Activated naive CD8-positive, alpha-beta T cell (primary cell): ENCODE measurements at regions not wholly inside any gene's neighbourhood (a gene's known extent, or its start where the extent isn't known, plus 50 kb on each side); places are given as distances from the start of the nearest gene placed in this dataset.

ENCODE experiments used
- H3K27ac Mint-ChIP-seq: one replicate; pipeline ENCODE4 v1.8.0; 2021; ENCODE audit warnings: mixed read lengths
- H3K27me3 Mint-ChIP-seq: one replicate; pipeline ENCODE4 v1.8.0; 2021; ENCODE audit warnings: mixed read lengths
- H3K36me3 Mint-ChIP-seq: one replicate; pipeline ENCODE4 v1.8.0; 2021; ENCODE audit warnings: mixed read lengths
- H3K4me1 Mint-ChIP-seq: one replicate; pipeline ENCODE4 v1.8.0; 2021; ENCODE audit warnings: low read depth, mixed read lengths
- H3K4me3 Mint-ChIP-seq: one replicate; pipeline ENCODE4 v1.8.0; 2021; ENCODE audit warnings: mild to moderate bottlenecking, mixed read lengths
- H3K9me3 Mint-ChIP-seq: one replicate; pipeline ENCODE4 v1.8.0; 2021; ENCODE audit warnings: low read depth, mixed read lengths

DNA sequence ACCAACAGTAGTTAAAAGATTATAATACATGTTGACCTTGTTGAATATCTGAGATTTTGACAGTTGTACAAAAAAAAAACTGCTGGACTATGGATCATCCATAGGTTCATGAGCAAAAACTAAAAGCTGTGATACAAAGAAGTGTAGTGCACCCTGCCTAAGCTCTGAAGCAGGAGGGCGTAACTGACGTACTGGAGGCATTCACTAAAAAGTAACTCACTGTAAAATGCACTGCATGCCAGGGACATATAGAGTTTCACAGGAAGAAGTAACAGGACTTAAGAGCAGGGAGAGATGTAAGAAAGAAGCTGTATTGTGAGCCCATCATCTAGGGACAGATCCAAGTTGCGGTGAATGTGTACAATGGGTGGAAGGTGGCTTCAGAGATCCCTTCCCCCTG lies 177.9 kb downstream of the IRS2 start:
- Mint-ChIP-seq H3K4me1 (peaks cover 1% of the 10 kb centered on the region), H3K36me3 (peaks cover 2% of the 10 kb centered on the region), H3K27me3 (no peaks in the 10 kb centered on the region), H3K27ac (no peak overlapping the region), H3K9me3 (no peaks in the 10 kb centered on the region), H3K4me3 (no peak overlapping the region)

DNA sequence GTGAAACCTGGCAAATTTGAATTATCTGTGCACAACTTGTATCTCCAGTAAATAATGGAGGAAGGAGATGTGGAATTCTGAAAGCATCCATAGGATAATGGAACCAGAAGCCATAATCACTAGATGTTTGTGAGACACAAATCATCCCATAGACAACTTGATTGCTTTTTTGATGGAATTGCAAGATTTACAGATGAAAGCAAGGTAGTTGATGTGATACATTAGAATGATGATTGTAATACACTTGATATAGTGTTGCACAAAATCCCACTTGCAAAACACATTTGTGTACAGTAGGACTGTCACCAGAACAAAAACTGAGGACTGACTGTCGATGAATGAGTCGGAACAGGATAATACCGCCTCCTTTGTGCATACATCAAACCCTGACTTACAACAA lies 178.3 kb downstream of the IRS2 start:
- H3K27ac Mint-ChIP-seq: no peak overlapping the region
- no peak overlapping the region for H3K4me3 Mint-ChIP-seq
- peaks cover 2% of the 10 kb centered on the region for H3K36me3 Mint-ChIP-seq
- no peaks in the 10 kb centered on the region for H3K9me3 Mint-ChIP-seq
- H3K27me3 Mint-ChIP-seq: no peaks in the 10 kb centered on the region
- H3K4me1 Mint-ChIP-seq: peaks cover 1% of the 10 kb centered on the region

DNA sequence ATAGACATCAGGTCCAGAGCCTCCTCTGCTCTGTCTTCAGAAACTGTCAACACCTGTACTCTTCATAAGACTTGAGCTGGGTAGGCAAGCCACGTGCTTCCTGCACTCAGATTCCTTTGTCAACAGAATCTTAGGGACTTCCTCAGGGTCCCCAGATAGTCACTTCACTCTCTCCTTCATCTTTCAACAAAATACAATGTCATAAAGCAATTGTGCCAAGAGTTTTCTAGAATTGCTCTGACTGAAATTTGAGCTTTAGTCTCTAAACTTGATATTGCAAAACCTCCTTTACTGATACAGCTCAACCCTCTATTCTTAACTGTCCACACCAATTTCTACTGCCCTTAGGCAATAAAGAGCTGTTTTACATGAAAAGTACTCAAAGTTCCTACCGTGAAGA lies 179.9 kb downstream of the IRS2 start:
- Mint-ChIP-seq H3K9me3 (no peaks in the 10 kb centered on the region), H3K4me3 (no peak overlapping the region), H3K27ac (no peak overlapping the region), H3K4me1 (peaks cover 1% of the 10 kb centered on the region), H3K27me3 (no peaks in the 10 kb centered on the region), H3K36me3 (peaks cover 2% of the 10 kb centered on the region)

DNA sequence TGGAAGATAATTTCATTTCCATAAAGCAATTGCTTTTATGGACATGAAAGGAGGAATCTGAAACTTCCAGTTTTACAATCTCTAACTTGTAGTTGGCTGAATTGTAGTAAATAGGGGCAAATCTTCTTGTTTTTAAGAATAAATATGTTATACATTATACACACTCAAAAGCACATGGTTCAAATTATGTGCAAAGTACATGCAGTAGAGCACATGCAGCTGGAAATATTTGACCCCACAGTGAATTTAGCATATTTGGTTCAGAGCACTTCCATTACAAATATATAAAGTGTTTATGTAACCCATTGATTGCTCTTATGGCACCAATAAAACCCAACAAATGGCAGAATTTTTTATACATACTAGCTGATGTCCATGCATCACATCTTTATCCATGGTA lies 180.5 kb downstream of the IRS2 start:
- H3K36me3 Mint-ChIP-seq: peaks cover 2% of the 10 kb centered on the region
- H3K4me1 Mint-ChIP-seq: peaks cover 1% of the 10 kb centered on the region
- H3K4me3 Mint-ChIP-seq: no peak overlapping the region
- H3K27me3 Mint-ChIP-seq: no peaks in the 10 kb centered on the region
- H3K27ac Mint-ChIP-seq: no peak overlapping the region
- no peaks in the 10 kb centered on the region for H3K9me3 Mint-ChIP-seq

DNA sequence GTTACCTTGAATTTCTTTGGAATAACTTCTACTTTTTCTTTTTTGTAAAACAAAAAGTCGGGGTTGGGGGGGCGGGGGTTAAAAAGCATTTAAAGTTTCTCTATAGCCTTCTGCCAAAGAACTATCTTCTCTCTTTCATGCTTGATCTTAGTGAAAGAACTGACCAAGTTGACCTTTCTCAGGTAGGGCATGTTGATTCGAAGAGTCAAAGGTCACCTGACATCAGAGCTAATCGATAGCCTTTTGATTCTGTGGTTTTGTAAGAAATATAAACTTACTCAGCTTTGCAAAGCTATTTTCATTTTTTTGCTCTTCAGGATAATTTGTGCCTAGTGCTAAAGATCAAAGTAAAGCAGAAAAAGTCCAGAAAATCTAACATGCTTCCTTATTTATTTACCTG lies 181.5 kb downstream of the IRS2 start:
- H3K4me1 Mint-ChIP-seq: peaks cover 1% of the 10 kb centered on the region
- H3K4me3 Mint-ChIP-seq: no peak overlapping the region
- H3K9me3 Mint-ChIP-seq: no peaks in the 10 kb centered on the region
- H3K36me3 Mint-ChIP-seq: peaks cover 2% of the 10 kb centered on the region
- no peaks in the 10 kb centered on the region for H3K27me3 Mint-ChIP-seq
- H3K27ac Mint-ChIP-seq: no peak overlapping the region

DNA sequence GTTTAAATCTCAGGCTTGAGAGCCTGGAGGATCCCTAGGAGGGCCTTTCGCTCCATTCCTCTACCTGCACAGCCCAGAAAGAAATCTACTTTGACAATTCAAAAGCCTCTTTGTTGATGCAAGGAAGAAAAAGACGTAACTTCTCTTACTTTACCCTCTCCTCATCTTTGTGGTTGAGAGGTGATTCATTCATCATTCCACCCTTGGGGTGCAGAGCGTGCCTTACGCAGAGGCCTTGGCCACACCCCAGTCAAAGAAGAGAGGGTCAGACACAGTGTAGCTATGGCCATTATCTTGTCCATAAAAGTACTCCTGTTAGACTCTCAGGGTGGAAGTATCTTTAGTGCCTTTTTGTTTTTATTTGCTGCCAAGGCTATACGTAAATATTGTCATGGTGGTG lies 184.0 kb downstream of the IRS2 start:
- Mint-ChIP-seq H3K27me3 (peaks cover 2% of the 10 kb centered on the region), H3K4me1 (peaks cover 1% of the 10 kb centered on the region), H3K9me3 (no peaks in the 10 kb centered on the region), H3K27ac (no peak overlapping the region), H3K36me3 (peaks cover 2% of the 10 kb centered on the region), H3K4me3 (no peak overlapping the region)

DNA sequence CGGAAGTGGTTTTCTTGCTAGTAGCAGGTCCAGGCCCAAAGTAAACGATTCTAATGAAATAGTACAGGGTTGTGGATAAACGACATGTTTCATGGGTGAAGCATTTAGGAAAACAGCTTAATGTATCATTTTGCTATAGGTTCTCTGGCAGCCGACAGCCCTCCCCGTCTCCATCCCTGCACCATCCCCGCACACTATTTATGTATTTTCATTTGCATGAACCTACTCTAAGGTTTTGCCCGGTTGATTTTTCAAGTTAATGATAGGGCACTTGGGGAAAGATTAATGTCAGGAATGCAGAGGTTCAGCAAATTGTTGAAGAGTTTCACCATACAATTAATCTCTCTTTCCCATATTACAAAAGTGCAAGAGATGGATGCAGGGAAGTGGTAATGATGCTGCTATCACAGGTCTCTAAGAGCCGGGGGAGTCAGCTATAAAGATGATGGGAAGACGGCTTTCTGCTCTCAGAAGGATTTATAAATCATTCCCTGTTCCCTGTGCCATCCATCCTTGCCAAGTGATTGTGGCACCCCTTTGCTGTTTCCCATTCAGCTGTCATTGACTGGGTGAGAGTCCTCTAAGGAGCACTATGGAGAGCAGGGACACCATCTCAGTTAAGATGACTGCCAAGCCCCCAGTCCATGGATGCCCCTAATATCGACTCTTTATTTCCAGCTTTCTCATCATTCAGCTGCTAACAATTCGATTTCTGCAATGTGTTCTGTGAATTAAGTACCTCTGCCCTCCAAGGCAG lies 186.3 kb downstream of the IRS2 start:
- Mint-ChIP-seq H3K9me3 (no peaks in the 10 kb centered on the region), H3K27ac (no peak overlapping the region), H3K36me3 (no peaks in the 10 kb centered on the region), H3K27me3 (peaks cover 2% of the 10 kb centered on the region), H3K4me1 (no peaks in the 10 kb centered on the region), H3K4me3 (no peak overlapping the region)

DNA sequence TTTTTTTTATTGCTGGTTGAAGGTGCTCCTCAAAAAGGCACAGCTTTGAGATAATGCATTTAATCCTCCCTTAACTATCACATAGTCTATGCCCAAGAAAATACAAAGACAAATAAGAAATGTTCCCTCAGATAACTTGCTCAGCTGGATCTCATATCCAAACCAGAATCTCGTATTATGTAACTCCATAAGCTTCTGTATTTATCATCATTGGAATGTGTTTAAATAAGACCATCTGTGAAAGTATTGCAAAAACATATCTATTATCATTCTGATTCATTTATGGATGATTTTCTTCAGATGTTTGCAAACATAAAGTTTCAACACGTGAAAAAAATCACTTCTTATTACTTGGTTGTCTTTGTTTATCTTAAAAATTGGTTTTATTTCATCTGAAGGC lies 190.9 kb downstream of the IRS2 start:
- H3K27me3 Mint-ChIP-seq: peaks cover 2% of the 10 kb centered on the region
- no peaks in the 10 kb centered on the region for H3K4me1 Mint-ChIP-seq
- H3K36me3 Mint-ChIP-seq: no peaks in the 10 kb centered on the region
- H3K9me3 Mint-ChIP-seq: no peaks in the 10 kb centered on the region
- no peak overlapping the region for H3K4me3 Mint-ChIP-seq
- no peak overlapping the region for H3K27ac Mint-ChIP-seq

DNA sequence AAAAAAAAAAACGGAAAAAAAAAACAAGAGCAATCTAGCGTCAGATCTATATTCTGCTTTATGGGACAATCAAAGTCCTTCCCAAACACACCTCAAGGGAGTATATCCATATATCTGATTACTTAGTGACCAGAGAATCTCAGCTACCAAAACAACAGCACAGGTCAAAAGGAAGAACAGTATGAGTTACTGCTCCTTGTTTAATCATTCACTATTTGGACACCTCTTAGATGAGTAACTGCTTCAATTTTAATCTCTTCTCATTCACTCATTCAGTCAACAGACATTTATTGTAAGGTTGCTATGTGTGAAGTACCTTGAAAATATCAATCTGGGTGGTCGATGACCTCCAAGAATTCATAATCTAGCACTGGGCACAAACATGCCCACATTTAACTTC lies 193.2 kb downstream of the IRS2 start:
- Mint-ChIP-seq H3K9me3 (no peaks in the 10 kb centered on the region), H3K36me3 (peaks cover 2% of the 10 kb centered on the region), H3K27ac (no peak overlapping the region), H3K4me3 (no peak overlapping the region), H3K27me3 (peaks cover 2% of the 10 kb centered on the region), H3K4me1 (no peaks in the 10 kb centered on the region)

DNA sequence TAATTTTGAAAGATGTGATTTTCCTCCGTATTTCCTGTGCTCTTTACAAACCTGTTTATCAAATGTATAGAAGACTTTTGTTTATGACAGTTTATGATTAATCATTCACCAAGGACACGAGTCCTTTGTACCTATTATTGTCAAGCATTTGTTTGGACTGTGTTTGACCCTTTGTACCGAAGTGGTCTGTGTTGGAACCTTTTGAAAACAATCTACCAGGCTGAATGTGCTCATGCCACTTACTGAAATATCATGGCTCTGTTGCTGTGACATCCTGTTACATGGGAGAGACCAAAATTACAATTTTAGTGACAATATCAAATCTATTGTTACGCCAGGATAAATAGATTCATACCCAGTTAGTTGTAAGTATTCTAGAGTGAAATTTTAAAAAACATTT lies 193.6 kb downstream of the IRS2 start:
- no peaks in the 10 kb centered on the region for H3K9me3 Mint-ChIP-seq
- H3K27me3 Mint-ChIP-seq: no peaks in the 10 kb centered on the region
- no peak overlapping the region for H3K27ac Mint-ChIP-seq
- no peak overlapping the region for H3K4me3 Mint-ChIP-seq
- peaks cover 2% of the 10 kb centered on the region for H3K36me3 Mint-ChIP-seq
- H3K4me1 Mint-ChIP-seq: no peaks in the 10 kb centered on the region

DNA sequence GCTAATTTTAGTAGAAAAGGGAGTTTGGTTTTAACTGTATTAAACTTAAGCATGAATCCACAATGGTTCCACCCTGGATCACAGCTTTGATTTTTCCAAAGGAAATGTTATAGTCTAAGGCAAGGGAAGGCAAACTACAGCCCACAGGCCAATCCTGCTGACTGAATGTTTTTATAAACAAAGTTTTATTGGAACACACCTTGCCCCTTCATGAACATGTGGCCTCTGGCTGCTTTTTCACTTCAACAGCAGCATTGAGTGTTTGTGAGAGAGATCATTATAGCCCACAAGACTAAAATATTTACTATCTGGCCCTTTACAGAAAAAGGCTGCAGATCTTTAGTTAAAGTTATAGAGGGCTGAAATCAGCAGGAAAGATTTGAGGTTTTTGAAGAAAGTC lies 198.7 kb downstream of the IRS2 start:
- Mint-ChIP-seq H3K36me3 (peaks cover 2% of the 10 kb centered on the region), H3K9me3 (no peaks in the 10 kb centered on the region), H3K4me1 (no peaks in the 10 kb centered on the region), H3K27me3 (peaks cover 3% of the 10 kb centered on the region), H3K27ac (no peak overlapping the region), H3K4me3 (no peak overlapping the region)

DNA sequence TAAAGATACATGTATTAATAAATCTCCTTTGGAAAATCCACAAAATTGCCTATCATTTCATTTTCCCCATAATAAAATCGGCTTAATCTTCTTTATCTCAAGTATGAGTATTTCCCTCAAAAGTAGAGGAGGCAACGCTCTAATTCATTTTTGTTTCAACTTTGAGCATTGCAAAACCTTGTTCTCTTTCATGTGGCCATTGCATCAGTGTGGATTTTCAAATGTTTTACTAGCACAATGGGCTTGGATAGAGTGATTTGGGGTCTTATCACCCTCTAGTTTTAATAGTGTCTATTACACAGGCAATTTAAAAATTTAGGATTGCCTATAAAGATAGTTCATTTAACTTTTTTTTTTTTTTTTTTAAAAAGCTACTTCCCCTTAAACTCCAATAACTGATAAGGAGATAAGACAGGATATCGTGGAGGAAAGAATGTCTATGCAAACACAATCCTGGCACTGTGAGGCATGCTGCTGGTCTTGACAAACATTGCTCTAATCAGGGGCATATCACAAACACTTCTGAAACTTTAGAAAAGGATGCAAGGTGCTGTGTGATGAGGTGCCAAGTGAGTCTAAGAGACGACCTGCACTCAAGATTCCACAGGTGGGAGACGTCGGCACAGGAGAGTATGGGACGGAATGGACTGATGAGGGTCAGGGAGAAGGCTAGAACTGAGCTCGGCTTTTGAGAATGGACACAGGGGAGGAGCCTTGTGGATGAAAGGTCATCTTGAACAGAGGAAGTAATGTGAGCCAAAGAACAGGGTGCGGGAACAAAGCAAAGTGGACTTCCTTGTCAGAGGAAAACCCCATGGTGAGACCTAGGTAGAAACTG lies 199.7 kb downstream of the IRS2 start:
- Mint-ChIP-seq H3K4me1 (no peaks in the 10 kb centered on the region), H3K27me3 (peaks cover 4% of the 10 kb centered on the region), H3K27ac (no peak overlapping the region), H3K9me3 (no peaks in the 10 kb centered on the region), H3K36me3 (peaks cover 2% of the 10 kb centered on the region), H3K4me3 (no peak overlapping the region)

DNA sequence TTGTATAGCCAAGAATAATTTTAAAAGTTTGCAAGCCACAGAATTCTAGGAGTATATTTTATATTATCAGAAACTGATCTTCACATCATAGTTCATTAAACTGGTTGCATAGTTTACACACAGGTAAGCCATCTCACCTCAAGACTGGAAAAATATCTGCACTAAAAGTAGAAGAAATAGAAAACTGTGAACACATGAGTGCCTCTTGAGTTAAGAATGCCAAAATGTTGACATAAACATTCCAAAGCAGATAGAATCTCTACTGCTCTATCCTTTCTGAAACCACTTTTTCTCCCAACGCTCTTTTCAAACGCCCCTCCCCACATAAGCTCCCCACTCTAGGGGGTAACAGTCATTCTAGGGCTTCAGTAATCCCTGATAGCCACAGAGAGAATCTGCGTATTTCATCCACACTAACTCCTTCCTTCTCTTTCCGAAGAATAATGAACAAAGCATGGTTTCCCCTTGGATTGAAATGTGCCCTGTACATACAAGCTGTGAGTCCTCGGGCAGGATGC lies 201.5 kb downstream of the IRS2 start:
- H3K27ac Mint-ChIP-seq: no peak overlapping the region
- H3K36me3 Mint-ChIP-seq: peaks cover 2% of the 10 kb centered on the region
- no peaks in the 10 kb centered on the region for H3K4me1 Mint-ChIP-seq
- peaks cover 4% of the 10 kb centered on the region for H3K27me3 Mint-ChIP-seq
- no peak overlapping the region for H3K4me3 Mint-ChIP-seq
- no peaks in the 10 kb centered on the region for H3K9me3 Mint-ChIP-seq

DNA sequence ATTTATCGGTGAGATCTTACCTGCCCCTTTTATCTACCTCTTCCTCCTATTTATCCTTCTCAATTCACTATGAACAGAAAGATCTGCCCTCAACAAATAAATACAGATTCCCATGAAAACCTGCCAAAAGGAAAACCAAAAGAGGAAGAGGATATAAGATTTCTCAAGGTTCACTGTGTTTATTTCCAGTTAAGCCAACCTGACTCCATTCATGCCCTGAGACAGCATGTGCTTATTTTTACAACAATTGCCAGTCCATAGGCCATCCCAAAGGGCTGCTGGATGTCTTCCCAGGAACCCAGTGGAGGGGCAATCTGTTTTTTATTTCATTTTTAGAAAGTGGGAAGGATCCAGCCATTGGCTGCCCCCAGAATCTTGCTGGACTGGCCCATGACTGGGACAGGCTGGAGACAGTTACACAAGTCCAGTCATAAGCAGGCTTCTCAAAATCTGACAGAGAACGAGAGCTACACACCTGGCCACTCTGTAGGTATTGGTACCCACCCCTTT lies 209.1 kb downstream of the IRS2 start:
- Mint-ChIP-seq H3K9me3 (no peaks in the 10 kb centered on the region), H3K4me3 (no peak overlapping the region), H3K27ac (no peak overlapping the region), H3K27me3 (no peaks in the 10 kb centered on the region), H3K4me1 (no peaks in the 10 kb centered on the region), H3K36me3 (no peaks in the 10 kb centered on the region)

DNA sequence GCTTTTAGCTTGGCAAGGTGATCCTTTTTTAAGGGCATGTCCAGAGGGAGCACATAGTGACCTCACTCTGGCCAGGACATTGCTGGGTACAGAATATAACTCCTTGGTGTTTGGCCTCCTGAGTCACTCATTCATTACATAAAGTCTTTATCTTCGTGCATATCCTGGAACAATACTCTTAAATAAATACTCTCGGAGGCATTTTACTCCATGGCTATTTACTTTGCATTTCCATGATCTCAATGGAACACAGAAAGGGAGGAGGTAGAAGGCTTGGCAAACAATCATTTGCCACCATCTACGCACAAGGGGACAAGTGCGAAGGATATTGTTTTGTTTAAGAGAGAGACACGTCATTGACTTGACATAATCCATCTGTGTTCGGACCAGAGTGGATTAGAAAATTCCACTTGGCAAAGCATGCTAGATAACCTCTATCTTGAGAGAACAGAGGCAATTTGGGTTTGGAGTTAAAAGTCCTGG lies 210.0 kb downstream of the IRS2 start:
- no peaks in the 10 kb centered on the region for H3K4me1 Mint-ChIP-seq
- no peaks in the 10 kb centered on the region for H3K27me3 Mint-ChIP-seq
- H3K4me3 Mint-ChIP-seq: no peak overlapping the region
- no peaks in the 10 kb centered on the region for H3K36me3 Mint-ChIP-seq
- no peaks in the 10 kb centered on the region for H3K9me3 Mint-ChIP-seq
- H3K27ac Mint-ChIP-seq: no peak overlapping the region
